IMR-90 (cell line): ENCODE measurements at regions not wholly inside any gene's neighbourhood (a gene's known extent, or its start where the extent isn't known, plus 50 kb on each side); places are given as distances from the start of the nearest gene placed in this dataset.

Experiments used
- ATAC-seq: fragments of 200-7000 bp; cut with Tn5 transposase; 2 replicates; pipeline ENCODE4 v1.9.1; 2020; ENCODE audit warnings: low read depth, mild to moderate bottlenecking, moderate library complexity
- BruUV-seq: library from RNA; stranded (reverse); fragments of 400-500 nt; replicated peaks from 2 replicates; lab custom pipeline; 2021; lab: Mats Ljungman, UMichigan
- CTCF ChIA-PET: fragments of 300-600 bp; formaldehyde crosslinking; extraction: SDS; loops from one replicate; lab custom pipeline; 2021; ENCODE audit warnings: antibody characterized with exemption; lab: Yijun Ruan, JAX
- POLR2A ChIA-PET: fragments of 300-600 bp; sonication (Branson Sonifier 250); formaldehyde crosslinking; loops from one replicate; lab custom pipeline; 2022; ENCODE audit warnings: antibody characterized with exemption; ENCODE audit not compliant: unreplicated experiment; lab: Charles Lee
- DNase-seq: peaks from one replicate; pipeline ENCODE4 v3.0.0; 2013
- H2AFZ ChIP-seq: replicated peaks from 2 replicates; pipeline ENCODE3; 2013; ENCODE audit warnings: low read length, mild to moderate bottlenecking; ENCODE audit not compliant: poor library complexity
- H2AK5ac ChIP-seq: 2 replicates; pipeline ENCODE4 v1.6.1; 2013; ENCODE audit warnings: low read depth, low read length, inconsistent platforms
- H2AK9ac ChIP-seq: replicated peaks from 2 replicates; pipeline ENCODE3; 2013; ENCODE audit warnings: mild to moderate bottlenecking, low read depth, low read length, moderate library complexity; ENCODE audit not compliant: poor library complexity
- H2BK120ac ChIP-seq: 2 replicates; pipeline ENCODE4 v1.6.1; 2013; ENCODE audit warnings: low read depth, low read length, inconsistent platforms
- H2BK15ac ChIP-seq: 3 replicates; pipeline ENCODE4 v1.6.1; 2013; ENCODE audit warnings: low read depth, low read length, inconsistent platforms
- H2BK20ac ChIP-seq: 2 replicates; pipeline ENCODE4 v1.6.1; 2013; ENCODE audit warnings: low read depth, mild to moderate bottlenecking, inconsistent platforms, low read length, moderate library complexity
- H2BK5ac ChIP-seq: 2 replicates; pipeline ENCODE4 v1.6.1; 2013; ENCODE audit warnings: mild to moderate bottlenecking, low read depth, low read length, inconsistent platforms; ENCODE audit not compliant: poor library complexity, severe bottlenecking
- H3K14ac ChIP-seq: replicated peaks from 2 replicates; pipeline ENCODE4 v1.6.1; 2013; ENCODE audit warnings: low read depth, low read length, inconsistent platforms
- H3K18ac ChIP-seq: 2 replicates; pipeline ENCODE4 v1.6.1; 2013; ENCODE audit warnings: low read depth, low read length, control low read depth
- H3K23ac ChIP-seq: 2 replicates; pipeline ENCODE4 v1.6.1; 2013; ENCODE audit warnings: low read depth, low read length, inconsistent platforms
- H3K27ac ChIP-seq: 2 replicates; pipeline ENCODE4 v1.5.1; 2013; ENCODE audit warnings: mild to moderate bottlenecking, control low read depth, low read length; ENCODE audit not compliant: insufficient read depth
- H3K27me3 ChIP-seq: 2 replicates; pipeline ENCODE4 v1.6.1; 2013; ENCODE audit warnings: low read length; ENCODE audit not compliant: control insufficient read depth, insufficient read depth
- H3K36me3 ChIP-seq: 2 replicates; pipeline ENCODE4 v1.6.1; 2013; ENCODE audit warnings: low read length, mixed read lengths; ENCODE audit not compliant: control insufficient read depth, insufficient read depth
- H3K4ac ChIP-seq: 2 replicates; pipeline ENCODE4 v1.6.1; 2013; ENCODE audit warnings: low read depth, low read length, inconsistent platforms
- H3K4me1 ChIP-seq: 2 replicates; pipeline ENCODE4 v1.6.1; 2013; ENCODE audit warnings: low read length, mixed read lengths; ENCODE audit not compliant: control insufficient read depth, insufficient read depth
- H3K4me2 ChIP-seq: 2 replicates; pipeline ENCODE4 v1.6.1; 2013; ENCODE audit warnings: low read depth, mild to moderate bottlenecking, control low read depth, low read length, moderate library complexity
- H3K4me3 ChIP-seq: 2 replicates; pipeline ENCODE4 v1.5.1; 2013; ENCODE audit warnings: low read depth, mild to moderate bottlenecking, control low read depth, low read length, moderate library complexity; ENCODE audit not compliant: insufficient read depth
- H3K56ac ChIP-seq: 2 replicates; pipeline ENCODE4 v1.6.1; 2013; ENCODE audit warnings: low read length, inconsistent platforms; ENCODE audit not compliant: insufficient read depth; ENCODE audit errors: extremely low read depth
- H3K79me1 ChIP-seq, 2 experiments: 2 replicates each; pipeline ENCODE4 v1.6.1; 2013; ENCODE audit warnings: low read length in 2 of 2, inconsistent platforms in 1 of 2, low read depth in 1 of 2
- H3K9ac ChIP-seq: 2 replicates; pipeline ENCODE4 v1.6.1; 2013; ENCODE audit warnings: low read depth, low read length, control low read depth
- H3K9me1 ChIP-seq: 2 replicates; pipeline ENCODE4 v1.6.1; 2013; ENCODE audit warnings: low read length, inconsistent platforms; ENCODE audit not compliant: insufficient read depth
- H3K9me3 ChIP-seq: 2 replicates; pipeline ENCODE4 v1.6.1; 2013; ENCODE audit warnings: low read length; ENCODE audit not compliant: control insufficient read depth, insufficient read depth
- H4K20me1 ChIP-seq: 2 replicates; pipeline ENCODE4 v1.6.1; 2013; ENCODE audit warnings: low read length, inconsistent platforms; ENCODE audit not compliant: insufficient read depth
- H4K5ac ChIP-seq: 2 replicates; pipeline ENCODE4 v1.6.1; 2013; ENCODE audit warnings: mild to moderate bottlenecking, low read depth, low read length, control low read depth
- H4K8ac ChIP-seq, 2 experiments: 2 replicates each; pipeline ENCODE4 v1.6.1; 2013; ENCODE audit warnings: low read depth in 2 of 2, low read length in 2 of 2, control low read depth in 1 of 2, inconsistent platforms in 1 of 2
- H4K91ac ChIP-seq: 2 replicates; pipeline ENCODE4 v1.6.1; 2013; ENCODE audit warnings: low read depth, low read length, inconsistent platforms; ENCODE audit not compliant: insufficient read depth
- BHLHE40 ChIP-seq: fragments of 150-350 bp; IDR thresholded peaks from 2 replicates; pipeline ENCODE4 v1.6.1; 2016; ENCODE audit warnings: mild to moderate bottlenecking, low read depth, low read length
- CEBPB ChIP-seq: IDR thresholded peaks from 2 replicates; pipeline ENCODE4 v1.6.1; 2012; ENCODE audit warnings: low read depth, low read length, improper control_type of control experiment
- CHD1 ChIP-seq: IDR thresholded peaks from 2 replicates; pipeline ENCODE4 v1.6.1; 2012; ENCODE audit warnings: low read depth, low read length, improper control_type of control experiment
- FOS ChIP-seq: fragments of 150-350 bp; IDR thresholded peaks from 2 replicates; pipeline ENCODE4 v1.6.1; 2016; ENCODE audit warnings: low read depth, low read length
- MAFK ChIP-seq: IDR thresholded peaks from 2 replicates; pipeline ENCODE4 v1.6.1; 2012; ENCODE audit warnings: low read depth, low read length, improper control_type of control experiment
- MAZ ChIP-seq: IDR thresholded peaks from 2 replicates; pipeline ENCODE4 v1.6.1; 2012; ENCODE audit warnings: low read depth, mild to moderate bottlenecking, low read length, improper control_type of control experiment, moderate library complexity, borderline replicate concordance
- MXI1 ChIP-seq: IDR thresholded peaks from 2 replicates; pipeline ENCODE4 v1.6.1; 2012; ENCODE audit warnings: low read depth, mild to moderate bottlenecking, low read length, moderate library complexity, borderline replicate concordance
- NFE2L2 ChIP-seq: fragments of 150-350 bp; IDR thresholded peaks from 2 replicates; pipeline ENCODE4 v1.6.1; 2016; ENCODE audit warnings: low read depth, mild to moderate bottlenecking, low read length
- POLR2A ChIP-seq: IDR thresholded peaks from 2 replicates; pipeline ENCODE4 v1.6.1; 2012; ENCODE audit warnings: mild to moderate bottlenecking, low read depth, low read length
- RAD21 ChIP-seq: IDR thresholded peaks from 2 replicates; pipeline ENCODE4 v1.6.1; 2012; ENCODE audit warnings: low read length, improper control_type of control experiment
- RCOR1 ChIP-seq: IDR thresholded peaks from 2 replicates; pipeline ENCODE4 v1.6.1; 2012; ENCODE audit warnings: mild to moderate bottlenecking, low read length, improper control_type of control experiment; ENCODE audit not compliant: insufficient replicate concordance
- RFX5 ChIP-seq: IDR thresholded peaks from 2 replicates; pipeline ENCODE4 v1.8.0; 2012; ENCODE audit warnings: low read depth, mild to moderate bottlenecking, low read length, moderate library complexity
- SMC3 ChIP-seq: fragments of 150-350 bp; IDR thresholded peaks from 2 replicates; pipeline ENCODE4 v1.6.1; 2016; ENCODE audit warnings: low read depth, mild to moderate bottlenecking, antibody characterized with exemption, low read length, moderate library complexity
- WGBS, 2 experiments: methylation state at CpG; one replicate each; pipeline versions ENCODE4 v1.1.5 to v1.1.7; 2013; ENCODE audit warnings: missing lambda C conversion rate in 2 of 2; ENCODE audit not compliant: insufficient read length in 1 of 2; ENCODE audit errors: extremely low coverage in 2 of 2; 5-methylcytosine and 5-hydroxymethylcytosine counted together
- dilution Hi-C: fragments of 300-500 bp; cut with HindIII; formaldehyde crosslinking; loops from one replicate; pipeline ENCODE4 v1.14.3; 2018; ENCODE audit warnings: low sequenced_read_pairs; ENCODE audit not compliant: unreplicated experiment
- in situ Hi-C: fragments of 300-500 bp; cut with MboI; formaldehyde crosslinking; loops from 3 replicates; pipeline ENCODE4 v1.14.3; 2019; ENCODE audit warnings: low sequenced_read_pairs, inconsistent platforms, mixed read lengths
- intact Hi-C: fragments of 100-400 bp; cut with micrococcal nuclease; formaldehyde crosslinking; loops from 2 replicates; pipeline ENCODE4 v1.10.0; 2022
- TF ChIP-seq, protein P1 (sequence below): fragments of 150-350 bp; IDR thresholded peaks from 2 replicates; pipeline ENCODE4 v1.6.1; 2016; ENCODE audit warnings: low read depth, mild to moderate bottlenecking, low read length, moderate library complexity, borderline replicate concordance
- TF ChIP-seq, protein P2 (sequence below): conservative IDR thresholded peaks from 2 replicates; pipeline ENCODE4 v1.5.1; 2012; ENCODE audit warnings: mild to moderate bottlenecking, low read depth, low read length, improper control_type of control experiment
- TF ChIP-seq, protein P3 (sequence below): fragments of 150-350 bp; IDR thresholded peaks from 2 replicates; pipeline ENCODE4 v1.6.1; 2017; ENCODE audit warnings: mild to moderate bottlenecking, antibody characterized with exemption, low read length, low read depth

DNA sequence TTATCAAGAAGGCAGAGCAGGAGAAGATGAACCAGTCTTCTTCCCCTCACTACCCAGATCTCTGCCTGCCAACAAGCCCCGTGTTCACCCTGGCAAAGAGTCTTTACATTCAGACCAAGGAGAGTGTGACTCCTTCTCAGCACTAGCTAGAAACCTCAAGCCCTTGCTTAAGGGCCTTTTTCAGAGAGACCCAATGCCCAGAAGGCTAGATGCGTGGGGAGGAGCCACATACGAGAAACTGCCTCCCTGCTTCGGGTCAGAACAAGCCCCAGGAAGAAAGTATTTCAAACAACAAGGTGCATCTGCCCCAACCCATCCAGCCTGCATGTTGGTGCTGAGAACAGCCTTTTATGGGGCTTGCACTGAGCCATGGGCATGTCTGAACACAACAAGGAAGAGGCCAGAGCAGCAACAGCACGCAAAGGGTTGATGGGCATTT, 152.7 kb upstream of the CAMK1G start:
- ChIA-PET CTCF (no interaction called here), POLR2A (no interaction called here)
- H2AK5ac ChIP-seq = no peak overlapping the region
- intact Hi-C loops = no loop called here
- H2BK120ac ChIP-seq = no peak overlapping the region
- H3K4me2 ChIP-seq = no peak overlapping the region
- H2AK9ac ChIP-seq = no peak overlapping the region
- H2BK5ac ChIP-seq = no peak overlapping the region
- ATAC-seq = no peak
- H3K9me3 ChIP-seq = no peaks in the 10 kb centered on the region
- no TSS peak for BruUV-seq
- no peak overlapping the region for H3K4ac ChIP-seq
- no peak overlapping the region for H3K18ac ChIP-seq
- peaks cover 5% of the 10 kb centered on the region for H3K27me3 ChIP-seq
- no peak overlapping the region for H2BK15ac ChIP-seq
- TF ChIP-seq, protein P1, sequence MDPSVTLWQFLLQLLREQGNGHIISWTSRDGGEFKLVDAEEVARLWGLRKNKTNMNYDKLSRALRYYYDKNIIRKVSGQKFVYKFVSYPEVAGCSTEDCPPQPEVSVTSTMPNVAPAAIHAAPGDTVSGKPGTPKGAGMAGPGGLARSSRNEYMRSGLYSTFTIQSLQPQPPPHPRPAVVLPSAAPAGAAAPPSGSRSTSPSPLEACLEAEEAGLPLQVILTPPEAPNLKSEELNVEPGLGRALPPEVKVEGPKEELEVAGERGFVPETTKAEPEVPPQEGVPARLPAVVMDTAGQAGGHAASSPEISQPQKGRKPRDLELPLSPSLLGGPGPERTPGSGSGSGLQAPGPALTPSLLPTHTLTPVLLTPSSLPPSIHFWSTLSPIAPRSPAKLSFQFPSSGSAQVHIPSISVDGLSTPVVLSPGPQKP = no peak
- TF ChIP-seq MAFK (no peak), MXI1 (no peak), RFX5 (no peak), POLR2A (no peak), RAD21 (no peak), SMC3 (no peak), FOS (no peak), CHD1 (no peak), MAZ (no peak), RCOR1 (no peak), BHLHE40 (no peak), CEBPB (no peak), NFE2L2 (no peak)
- TF ChIP-seq, protein P2, sequence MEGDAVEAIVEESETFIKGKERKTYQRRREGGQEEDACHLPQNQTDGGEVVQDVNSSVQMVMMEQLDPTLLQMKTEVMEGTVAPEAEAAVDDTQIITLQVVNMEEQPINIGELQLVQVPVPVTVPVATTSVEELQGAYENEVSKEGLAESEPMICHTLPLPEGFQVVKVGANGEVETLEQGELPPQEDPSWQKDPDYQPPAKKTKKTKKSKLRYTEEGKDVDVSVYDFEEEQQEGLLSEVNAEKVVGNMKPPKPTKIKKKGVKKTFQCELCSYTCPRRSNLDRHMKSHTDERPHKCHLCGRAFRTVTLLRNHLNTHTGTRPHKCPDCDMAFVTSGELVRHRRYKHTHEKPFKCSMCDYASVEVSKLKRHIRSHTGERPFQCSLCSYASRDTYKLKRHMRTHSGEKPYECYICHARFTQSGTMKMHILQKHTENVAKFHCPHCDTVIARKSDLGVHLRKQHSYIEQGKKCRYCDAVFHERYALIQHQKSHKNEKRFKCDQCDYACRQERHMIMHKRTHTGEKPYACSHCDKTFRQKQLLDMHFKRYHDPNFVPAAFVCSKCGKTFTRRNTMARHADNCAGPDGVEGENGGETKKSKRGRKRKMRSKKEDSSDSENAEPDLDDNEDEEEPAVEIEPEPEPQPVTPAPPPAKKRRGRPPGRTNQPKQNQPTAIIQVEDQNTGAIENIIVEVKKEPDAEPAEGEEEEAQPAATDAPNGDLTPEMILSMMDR = no peak
- TF ChIP-seq, protein P3, sequence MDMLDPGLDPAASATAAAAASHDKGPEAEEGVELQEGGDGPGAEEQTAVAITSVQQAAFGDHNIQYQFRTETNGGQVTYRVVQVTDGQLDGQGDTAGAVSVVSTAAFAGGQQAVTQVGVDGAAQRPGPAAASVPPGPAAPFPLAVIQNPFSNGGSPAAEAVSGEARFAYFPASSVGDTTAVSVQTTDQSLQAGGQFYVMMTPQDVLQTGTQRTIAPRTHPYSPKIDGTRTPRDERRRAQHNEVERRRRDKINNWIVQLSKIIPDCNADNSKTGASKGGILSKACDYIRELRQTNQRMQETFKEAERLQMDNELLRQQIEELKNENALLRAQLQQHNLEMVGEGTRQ = no peak
- no peak overlapping the region for H3K4me3 ChIP-seq
- no peaks in the 10 kb centered on the region for H3K36me3 ChIP-seq
- no peak overlapping the region for H2BK20ac ChIP-seq
- H4K20me1 ChIP-seq = no peaks in the 10 kb centered on the region
- no peak overlapping the region for H4K91ac ChIP-seq
- no peak overlapping the region for H3K27ac ChIP-seq
- no peak overlapping the region for H3K23ac ChIP-seq
- no peaks in the 10 kb centered on the region for H3K9me1 ChIP-seq
- H3K79me1 ChIP-seq = no peaks in the 10 kb centered on the region
- 80% methylated on average over 1 of the region's 5 CpGs; no CpG with 5 or more reads in 1 of the 2 experiments for WGBS, 2 experiments
- H3K4me1 ChIP-seq = 0 out of 2 replicates have a peak, but pooled peaks cover 1% of the 10 kb centered on the region
- no peak overlapping the region for H3K56ac ChIP-seq
- no peak for DNase-seq
- no peak overlapping the region for H4K8ac ChIP-seq
- H3K9ac ChIP-seq = no peak overlapping the region
- in situ Hi-C loops = loop anchor here (10.0 kb wide), 2 partner anchors 76 to 226 kb away; no protein-coding TSS in a partner anchor
- dilution Hi-C loops = no loop called here
- H2AFZ ChIP-seq = no peak overlapping the region
- H3K14ac ChIP-seq = no peak overlapping the region
- no peak overlapping the region for H4K5ac ChIP-seq
